ENCODE measurements at regions not wholly inside any gene's neighbourhood (a gene's known extent, or its start where the extent isn't known, plus 50 kb on each side); places are given as distances from the start of the nearest gene placed in this dataset.

- TF ChIP-seq, protein P1, sequence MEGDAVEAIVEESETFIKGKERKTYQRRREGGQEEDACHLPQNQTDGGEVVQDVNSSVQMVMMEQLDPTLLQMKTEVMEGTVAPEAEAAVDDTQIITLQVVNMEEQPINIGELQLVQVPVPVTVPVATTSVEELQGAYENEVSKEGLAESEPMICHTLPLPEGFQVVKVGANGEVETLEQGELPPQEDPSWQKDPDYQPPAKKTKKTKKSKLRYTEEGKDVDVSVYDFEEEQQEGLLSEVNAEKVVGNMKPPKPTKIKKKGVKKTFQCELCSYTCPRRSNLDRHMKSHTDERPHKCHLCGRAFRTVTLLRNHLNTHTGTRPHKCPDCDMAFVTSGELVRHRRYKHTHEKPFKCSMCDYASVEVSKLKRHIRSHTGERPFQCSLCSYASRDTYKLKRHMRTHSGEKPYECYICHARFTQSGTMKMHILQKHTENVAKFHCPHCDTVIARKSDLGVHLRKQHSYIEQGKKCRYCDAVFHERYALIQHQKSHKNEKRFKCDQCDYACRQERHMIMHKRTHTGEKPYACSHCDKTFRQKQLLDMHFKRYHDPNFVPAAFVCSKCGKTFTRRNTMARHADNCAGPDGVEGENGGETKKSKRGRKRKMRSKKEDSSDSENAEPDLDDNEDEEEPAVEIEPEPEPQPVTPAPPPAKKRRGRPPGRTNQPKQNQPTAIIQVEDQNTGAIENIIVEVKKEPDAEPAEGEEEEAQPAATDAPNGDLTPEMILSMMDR (IDR thresholded peaks at IDR 0.05; ENCODE audit: borderline replicate concordance, extremely low read depth, low read length, poor library complexity, severe bottlenecking): no peak
- no peak for TF ChIP-seq EZH2 (IDR thresholded peaks at IDR 0.05; ENCODE audit: borderline replicate concordance, low read depth, low read length, severe bottlenecking)
These were observed 59.4 kb upstream of the BZW1 start for GRCh38 chr2:200752332-200752731.

Data from DND-41 (cell line).